Brain microvascular endothelial cell (primary cell): ENCODE measurements at regions not wholly inside any gene's neighbourhood (a gene's known extent, or its start where the extent isn't known, plus 50 kb on each side); places are given as distances from the start of the nearest gene placed in this dataset.

Source experiments
- DNase-seq: peaks from one replicate; pipeline ENCODE4 v3.0.0-alpha.2; 2020
- H3K27ac ChIP-seq: fragments of 250-450 bp; sonication (Bioruptor Pico); 2 replicates; pipeline ENCODE4 v1.5.1; 2020; ENCODE audit warnings: mild to moderate bottlenecking, moderate library complexity
- H3K27me3 ChIP-seq: fragments of 250-450 bp; sonication (Bioruptor Pico); replicated peaks from 2 replicates; pipeline ENCODE4 v1.5.1; 2020; ENCODE audit warnings: mild to moderate bottlenecking
- H3K36me3 ChIP-seq: fragments of 250-450 bp; sonication (Bioruptor Pico); replicated peaks from 2 replicates; pipeline ENCODE4 v1.5.1; 2020; ENCODE audit warnings: mild to moderate bottlenecking
- H3K4me3 ChIP-seq: 2 replicates; pipeline ENCODE4 v1.5.1; 2011; ENCODE audit warnings: low read depth, mild to moderate bottlenecking, control low read depth, low read length, moderate library complexity
- CTCF ChIP-seq: IDR thresholded peaks from 2 replicates; pipeline ENCODE4 v1.5.1; 2011; ENCODE audit warnings: low read depth, mild to moderate bottlenecking, moderate library complexity, low read length, control low read depth, inconsistent platforms; ENCODE audit errors: missing control alignments
- in situ Hi-C: cut with HindIII; loops from 2 replicates; pipeline ENCODE4 v1.10.0; 2017; ENCODE audit warnings: low sequenced_read_pairs, low pct_ligation_motif_present

GRCh38 chr1:189007824-189008223 is 1469.8 kb downstream of the BRINP3 start:
- no peak overlapping the region for H3K27ac ChIP-seq
- H3K36me3 ChIP-seq, result no peaks in the 10 kb centered on the region
- TF ChIP-seq CTCF, result no peak
- H3K27me3 ChIP-seq, result no peaks in the 10 kb centered on the region
- in situ Hi-C loops, result no loop called here
- H3K4me3 ChIP-seq, result no peak overlapping the region
- DNase-seq, result no peak

- Histone ChIP-seq H3K27me3 (no peaks in the 10 kb centered on the region), H3K36me3 (no peaks in the 10 kb centered on the region), H3K27ac (no peak overlapping the region), H3K4me3 (no peak overlapping the region)
- TF ChIP-seq CTCF, result no peak
- no peak for DNase-seq
- in situ Hi-C loops, result no loop called here
These were observed 1456.1 kb downstream of the BRINP3 start for GRCh38 chr1:189021577-189021976.

- H3K27ac ChIP-seq, result no peak overlapping the region
- TF ChIP-seq CTCF, result no peak
- in situ Hi-C loops, result no loop called here
These were observed 1455.6 kb downstream of the BRINP3 start for GRCh38 chr1:189022015-189022414.

GRCh38 chr1:189027512-189027911 is 1450.2 kb downstream of the BRINP3 start:
- no peak overlapping the region for H3K4me3 ChIP-seq
- H3K36me3 ChIP-seq, result no peaks in the 10 kb centered on the region
- DNase-seq, result no peak
- H3K27me3 ChIP-seq, result no peaks in the 10 kb centered on the region
- no peak overlapping the region for H3K27ac ChIP-seq
- no peak for TF ChIP-seq CTCF
- in situ Hi-C loops, result no loop called here

More at GRCh38 chr1:189022015-189022414, 1455.6 kb downstream of the BRINP3 start:
- no peaks in the 10 kb centered on the region for H3K36me3 ChIP-seq
- H3K27me3 ChIP-seq, result no peaks in the 10 kb centered on the region
- no peak overlapping the region for H3K4me3 ChIP-seq
- DNase-seq, result no peak

GRCh38 chr1:189033169-189033568 is 1444.5 kb downstream of the BRINP3 start:
- no peak for TF ChIP-seq CTCF
- H3K36me3 ChIP-seq, result no peaks in the 10 kb centered on the region
- no peaks in the 10 kb centered on the region for H3K27me3 ChIP-seq
- DNase-seq, result no peak
- in situ Hi-C loops, result no loop called here
- H3K27ac ChIP-seq, result no peak overlapping the region
- no peak overlapping the region for H3K4me3 ChIP-seq

- Histone ChIP-seq H3K36me3 (no peaks in the 10 kb centered on the region), H3K27ac (no peak overlapping the region), H3K27me3 (no peaks in the 10 kb centered on the region), H3K4me3 (no peak overlapping the region)
- in situ Hi-C loops, result no loop called here
- DNase-seq, result no peak
- TF ChIP-seq CTCF, result no peak
These were observed 1441.0 kb downstream of the BRINP3 start for GRCh38 chr1:189036628-189037027.
